Stimulated activated naive CD8-positive, alpha-beta T cell treated with anti-CD3 and anti-CD28 coated beads, Interleukin-15, Interleukin-2, amounts not matched to agents 100 ng/mL and 50 ng/mL, for 24 hours (primary cell): ENCODE measurements at regions not wholly inside any gene's neighbourhood (a gene's known extent, or its start where the extent isn't known, plus 50 kb on each side); places are given as distances from the start of the nearest gene placed in this dataset.

Experiments
- H3K27ac Mint-ChIP-seq: one replicate; pipeline ENCODE4 v1.8.0; 2021; ENCODE audit warnings: mild to moderate bottlenecking, mixed read lengths
- H3K27me3 Mint-ChIP-seq: one replicate; pipeline ENCODE4 v1.8.0; 2021; ENCODE audit warnings: mixed read lengths
- H3K36me3 Mint-ChIP-seq: one replicate; pipeline ENCODE4 v1.8.0; 2021; ENCODE audit warnings: low read depth, mixed read lengths
- H3K4me1 Mint-ChIP-seq: one replicate; pipeline ENCODE4 v1.8.0; 2021; ENCODE audit warnings: low read depth, mixed read lengths
- H3K4me3 Mint-ChIP-seq: one replicate; pipeline ENCODE4 v1.8.0; 2021; ENCODE audit warnings: mild to moderate bottlenecking, mixed read lengths
- H3K9me3 Mint-ChIP-seq: one replicate; pipeline ENCODE4 v1.8.0; 2021; ENCODE audit warnings: mixed read lengths

- no peaks in the 10 kb centered on the region for H3K9me3 Mint-ChIP-seq
- no peaks in the 10 kb centered on the region for H3K36me3 Mint-ChIP-seq
Measured at GRCh38 chr12:127231371-127231770, 1035.6 kb upstream of the TMEM132C start.

GRCh38 chr12:127233016-127233415 is 1034.0 kb upstream of the TMEM132C start:
- H3K9me3 Mint-ChIP-seq: no peaks in the 10 kb centered on the region
- no peak overlapping the region for H3K27ac Mint-ChIP-seq
- no peaks in the 10 kb centered on the region for H3K36me3 Mint-ChIP-seq
- H3K27me3 Mint-ChIP-seq: no peaks in the 10 kb centered on the region
- H3K4me1 Mint-ChIP-seq: peaks cover 3% of the 10 kb centered on the region
- H3K4me3 Mint-ChIP-seq: no peak overlapping the region

More at GRCh38 chr12:127231371-127231770, 1035.6 kb upstream of the TMEM132C start:
- Mint-ChIP-seq H3K27ac (no peak overlapping the region), H3K4me3 (no peak overlapping the region), H3K27me3 (no peaks in the 10 kb centered on the region), H3K4me1 (peaks cover 3% of the 10 kb centered on the region)

- H3K4me3 Mint-ChIP-seq: no peak overlapping the region
- no peaks in the 10 kb centered on the region for H3K27me3 Mint-ChIP-seq
- no peaks in the 10 kb centered on the region for H3K9me3 Mint-ChIP-seq
- peaks cover 3% of the 10 kb centered on the region for H3K4me1 Mint-ChIP-seq
- H3K36me3 Mint-ChIP-seq: no peaks in the 10 kb centered on the region
- no peak overlapping the region for H3K27ac Mint-ChIP-seq
Measured at GRCh38 chr12:127235761-127236160, 1031.2 kb upstream of the TMEM132C start.

GRCh38 chr12:127236491-127236890 is 1030.5 kb upstream of the TMEM132C start:
- H3K9me3 Mint-ChIP-seq: no peaks in the 10 kb centered on the region
- H3K4me3 Mint-ChIP-seq: no peak overlapping the region
- no peaks in the 10 kb centered on the region for H3K36me3 Mint-ChIP-seq
- no peak overlapping the region for H3K27ac Mint-ChIP-seq
- no peaks in the 10 kb centered on the region for H3K4me1 Mint-ChIP-seq
- H3K27me3 Mint-ChIP-seq: no peaks in the 10 kb centered on the region

GRCh38 chr12:127237151-127237550 is 1029.8 kb upstream of the TMEM132C start:
- no peak overlapping the region for H3K4me3 Mint-ChIP-seq
- no peak overlapping the region for H3K27ac Mint-ChIP-seq
- H3K9me3 Mint-ChIP-seq: no peaks in the 10 kb centered on the region
- no peaks in the 10 kb centered on the region for H3K27me3 Mint-ChIP-seq
- H3K4me1 Mint-ChIP-seq: no peaks in the 10 kb centered on the region
- H3K36me3 Mint-ChIP-seq: no peaks in the 10 kb centered on the region

GRCh38 chr12:127238107-127238506 is 1028.9 kb upstream of the TMEM132C start:
- Mint-ChIP-seq H3K27me3 (peaks cover 3% of the 10 kb centered on the region), H3K4me3 (no peak overlapping the region), H3K27ac (no peak overlapping the region), H3K9me3 (peaks cover 5% of the 10 kb centered on the region), H3K4me1 (no peaks in the 10 kb centered on the region), H3K36me3 (no peaks in the 10 kb centered on the region)

GRCh38 chr12:127239781-127240180 is 1027.2 kb upstream of the TMEM132C start:
- Mint-ChIP-seq H3K36me3 (no peaks in the 10 kb centered on the region), H3K27ac (no peak overlapping the region), H3K4me3 (no peak overlapping the region), H3K4me1 (no peaks in the 10 kb centered on the region), H3K27me3 (peaks cover 3% of the 10 kb centered on the region), H3K9me3 (peaks cover 5% of the 10 kb centered on the region)

- Mint-ChIP-seq H3K27me3 (peaks cover 3% of the 10 kb centered on the region), H3K4me3 (no peak overlapping the region), H3K27ac (no peak overlapping the region), H3K9me3 (peaks cover 5% of the 10 kb centered on the region), H3K4me1 (no peaks in the 10 kb centered on the region), H3K36me3 (no peaks in the 10 kb centered on the region)
Measured at GRCh38 chr12:127240249-127240929, 1026.6 kb upstream of the TMEM132C start.

- Mint-ChIP-seq H3K4me3 (no peak overlapping the region), H3K36me3 (no peaks in the 10 kb centered on the region), H3K9me3 (peaks cover 5% of the 10 kb centered on the region), H3K27me3 (peaks cover 3% of the 10 kb centered on the region), H3K4me1 (no peaks in the 10 kb centered on the region), H3K27ac (no peak overlapping the region)
Measured at GRCh38 chr12:127241072-127241817, 1025.7 kb upstream of the TMEM132C start.

- Mint-ChIP-seq H3K27ac (no peak overlapping the region), H3K4me1 (no peaks in the 10 kb centered on the region), H3K36me3 (no peaks in the 10 kb centered on the region), H3K27me3 (peaks cover 3% of the 10 kb centered on the region), H3K9me3 (peaks cover 5% of the 10 kb centered on the region), H3K4me3 (no peak overlapping the region)
Measured at GRCh38 chr12:127245009-127245408, 1022.0 kb upstream of the TMEM132C start.

GRCh38 chr12:127245437-127245836 is 1021.5 kb upstream of the TMEM132C start:
- no peak overlapping the region for H3K4me3 Mint-ChIP-seq
- H3K36me3 Mint-ChIP-seq: no peaks in the 10 kb centered on the region
- no peaks in the 10 kb centered on the region for H3K4me1 Mint-ChIP-seq
- peaks cover 5% of the 10 kb centered on the region for H3K9me3 Mint-ChIP-seq
- no peak overlapping the region for H3K27ac Mint-ChIP-seq
- H3K27me3 Mint-ChIP-seq: peaks cover 4% of the 10 kb centered on the region

GRCh38 chr12:127247937-127248336 is 1019.0 kb upstream of the TMEM132C start:
- H3K27ac Mint-ChIP-seq: no peak overlapping the region
- no peaks in the 10 kb centered on the region for H3K4me1 Mint-ChIP-seq
- no peaks in the 10 kb centered on the region for H3K9me3 Mint-ChIP-seq
- no peaks in the 10 kb centered on the region for H3K36me3 Mint-ChIP-seq
- no peak overlapping the region for H3K4me3 Mint-ChIP-seq
- H3K27me3 Mint-ChIP-seq: peaks cover 4% of the 10 kb centered on the region

- no peak overlapping the region for H3K27ac Mint-ChIP-seq
- no peaks in the 10 kb centered on the region for H3K9me3 Mint-ChIP-seq
Measured at GRCh38 chr12:127249428-127249827, 1017.5 kb upstream of the TMEM132C start.

GRCh38 chr12:127253797-127254327 is 1013.1 kb upstream of the TMEM132C start:
- Mint-ChIP-seq H3K36me3 (no peaks in the 10 kb centered on the region), H3K4me1 (no peaks in the 10 kb centered on the region), H3K4me3 (no peak overlapping the region), H3K27me3 (peaks cover 4% of the 10 kb centered on the region), H3K27ac (no peak overlapping the region), H3K9me3 (no peaks in the 10 kb centered on the region)

More at GRCh38 chr12:127249428-127249827, 1017.5 kb upstream of the TMEM132C start:
- Mint-ChIP-seq H3K4me1 (no peaks in the 10 kb centered on the region), H3K36me3 (no peaks in the 10 kb centered on the region), H3K4me3 (no peak overlapping the region), H3K27me3 (peaks cover 4% of the 10 kb centered on the region)

GRCh38 chr12:127254420-127254955 is 1012.5 kb upstream of the TMEM132C start:
- H3K27me3 Mint-ChIP-seq: peaks cover 4% of the 10 kb centered on the region
- H3K4me1 Mint-ChIP-seq: no peaks in the 10 kb centered on the region
- no peak overlapping the region for H3K27ac Mint-ChIP-seq
- no peaks in the 10 kb centered on the region for H3K9me3 Mint-ChIP-seq
- H3K4me3 Mint-ChIP-seq: no peak overlapping the region
- no peaks in the 10 kb centered on the region for H3K36me3 Mint-ChIP-seq
